HUDEP-2 (cell line): ENCODE measurements at regions not wholly inside any gene's neighbourhood (a gene's known extent, or its start where the extent isn't known, plus 50 kb on each side); places are given as distances from the start of the nearest gene placed in this dataset.

ENCODE experiments used
- DNase-seq, 76 experiments: peaks; one replicate each; lab custom pipeline; 2025; ENCODE audit not compliant: unreplicated experiment in 76 of 76; lab: John Stamatoyannopoulos, UW

DNA sequence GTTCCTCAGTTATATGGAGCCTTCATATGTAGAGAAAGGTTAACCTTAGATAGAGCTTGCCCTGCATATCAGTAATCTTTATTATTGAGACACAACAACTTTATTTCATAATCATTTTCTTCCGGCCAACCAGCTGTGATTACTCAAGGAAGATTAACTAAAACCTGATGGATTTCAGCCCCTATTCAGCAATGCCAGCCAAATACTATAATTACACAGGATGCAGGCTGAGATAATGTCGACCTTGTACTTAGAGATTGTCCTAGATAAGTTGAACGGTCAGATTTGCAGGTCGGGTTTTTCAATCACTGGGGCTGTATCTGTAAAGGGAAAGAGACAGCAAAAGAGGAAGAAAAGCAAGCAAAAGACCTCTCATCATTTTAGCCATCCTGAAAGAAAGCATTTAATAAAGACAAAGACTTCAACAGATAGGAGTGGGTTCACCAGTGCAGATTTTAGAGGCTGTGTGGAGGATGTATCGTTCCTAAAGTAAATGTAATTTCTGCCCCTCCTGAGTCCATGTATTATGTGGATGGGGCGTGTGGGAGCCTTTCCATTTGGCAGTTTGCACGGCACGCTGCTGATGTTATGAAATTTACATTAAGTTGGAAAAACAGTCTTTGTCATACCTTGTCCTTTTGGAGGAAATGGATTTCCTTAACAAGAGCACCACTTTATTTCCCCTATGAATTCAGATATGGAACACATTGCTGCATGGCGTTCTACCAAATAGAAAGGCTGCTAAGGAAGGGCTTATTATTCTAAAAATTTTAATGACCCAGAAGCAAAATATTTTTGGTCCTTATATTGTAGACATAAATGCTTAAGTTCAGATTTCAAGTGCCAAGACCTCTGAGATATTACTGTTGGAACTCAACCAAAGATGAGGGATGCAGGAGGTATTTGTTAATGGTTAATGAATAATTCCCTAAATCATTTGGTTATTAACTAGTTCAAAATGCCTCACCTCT lies 496.7 kb downstream of the SPRY1 start:
- no peak for DNase-seq

DNA sequence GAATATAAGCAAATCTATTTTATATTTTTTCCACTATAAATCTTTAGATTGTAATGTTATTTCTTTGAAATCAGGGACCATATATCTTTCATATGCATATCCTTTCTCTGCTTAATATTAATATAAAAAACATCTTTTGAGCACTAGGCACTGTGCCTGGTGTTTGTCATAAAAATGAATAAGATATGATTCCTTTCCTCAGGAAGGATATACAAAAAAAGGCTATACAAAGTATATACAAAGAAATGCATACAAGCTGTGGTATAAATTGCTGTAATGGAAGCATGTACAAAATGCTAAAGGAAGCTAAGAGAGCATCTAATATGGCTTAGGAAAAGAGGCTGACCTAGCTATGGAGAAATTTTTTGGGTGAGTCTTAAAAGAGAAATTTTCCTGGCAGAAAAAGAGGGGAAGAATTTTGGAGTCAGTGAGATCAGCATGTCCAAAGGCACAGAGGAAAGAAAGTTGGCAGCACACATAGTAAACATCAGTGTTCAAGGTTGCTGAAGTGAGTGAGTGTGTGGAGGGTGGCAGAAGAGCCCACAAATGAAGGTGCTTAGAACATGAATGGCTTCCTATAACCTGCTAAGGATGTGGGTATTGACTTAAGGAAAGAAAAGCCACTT lies 500.0 kb downstream of the SPRY1 start:
- no peak for DNase-seq

DNA sequence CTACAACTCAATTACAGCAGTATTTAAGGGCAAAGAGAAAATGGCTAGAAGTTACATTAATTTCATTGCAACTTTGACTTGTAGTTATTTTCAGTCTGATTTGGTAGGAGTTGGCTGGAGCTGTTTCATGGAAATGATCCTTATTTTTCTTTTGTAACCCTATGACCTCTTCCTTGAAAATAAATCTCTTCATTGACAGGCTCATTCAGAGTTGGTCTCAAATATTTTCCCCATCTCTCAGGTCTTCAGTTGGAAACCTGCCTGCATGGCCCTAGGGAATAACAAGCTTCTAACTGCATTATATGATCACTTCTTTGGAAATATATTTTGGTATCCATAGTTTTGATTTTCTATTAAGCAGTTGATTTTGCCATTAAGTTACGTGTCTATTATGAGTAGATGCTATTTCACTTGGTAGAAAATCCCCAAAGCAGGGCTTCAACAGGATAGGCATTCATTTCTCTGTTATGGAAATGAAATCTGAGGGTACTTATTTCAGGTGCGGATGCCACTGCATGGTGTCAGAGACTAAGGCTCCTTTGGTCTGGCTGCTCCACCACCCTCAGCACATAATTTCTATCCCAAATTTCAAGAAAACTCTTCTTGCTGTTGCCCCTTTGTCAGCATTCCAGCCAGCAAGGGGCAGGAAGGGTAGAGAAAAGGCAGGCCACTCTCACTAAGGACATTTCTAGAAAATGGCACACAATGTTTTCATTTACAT lies 502.5 kb downstream of the SPRY1 start:
- DNase-seq, result no peak

DNA sequence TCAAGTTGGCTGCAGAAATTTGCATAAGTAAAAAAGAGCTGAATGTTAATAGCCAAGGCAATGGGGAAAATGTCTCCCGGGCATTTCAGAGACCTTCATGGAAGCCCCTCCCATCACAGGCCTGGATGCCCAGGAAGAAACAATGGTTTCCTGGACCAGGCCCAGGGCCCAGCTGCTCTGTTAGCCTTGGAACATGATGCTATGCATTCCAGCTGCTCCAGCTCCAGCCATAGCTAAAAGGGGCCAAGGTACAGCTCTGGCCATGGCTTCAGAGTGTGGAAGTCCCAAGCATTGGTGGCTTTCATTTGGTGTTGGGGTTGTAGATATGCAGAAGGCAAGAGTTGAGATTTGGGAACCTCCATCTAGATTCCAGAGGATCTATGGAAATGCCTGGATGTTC lies 508.3 kb downstream of the SPRY1 start:
- no peak for DNase-seq

DNA sequence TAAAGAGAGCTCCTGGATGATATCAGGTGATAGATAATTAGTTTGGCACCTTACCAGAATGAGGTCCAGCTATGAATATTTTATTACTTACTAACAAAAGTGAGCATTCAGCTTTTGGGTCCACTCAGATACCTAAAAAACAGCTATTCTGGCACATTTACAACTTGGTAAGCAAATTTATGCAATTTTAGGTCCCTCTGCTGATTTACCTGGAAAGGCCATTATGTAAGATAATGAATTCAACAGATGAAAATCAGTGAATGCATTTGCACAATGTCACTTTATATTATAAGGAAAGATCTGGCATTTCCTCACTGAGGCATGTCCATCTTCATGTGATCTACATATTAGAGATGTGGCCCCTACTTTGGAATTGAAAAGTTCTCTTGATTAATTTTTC lies 517.0 kb downstream of the SPRY1 start:
- no peak for DNase-seq

DNA sequence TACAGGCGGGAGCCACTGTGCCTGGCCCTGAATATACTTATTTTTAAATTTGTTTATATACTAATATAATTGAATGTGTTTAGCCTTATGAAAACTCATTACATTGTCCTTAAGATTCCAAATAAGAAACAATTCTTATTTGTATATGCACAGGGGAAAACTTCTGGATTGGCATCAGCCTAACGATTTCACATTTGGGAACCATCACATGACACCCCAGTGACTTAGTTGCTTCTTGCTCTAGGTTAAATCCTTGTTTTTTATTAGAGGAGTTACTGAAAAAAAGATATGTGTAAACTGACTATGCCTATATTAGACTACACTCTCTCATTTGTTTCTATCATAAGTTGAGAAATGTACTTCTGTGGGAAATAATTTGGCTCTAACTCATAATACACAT lies 520.2 kb downstream of the SPRY1 start:
- no peak for DNase-seq

DNA sequence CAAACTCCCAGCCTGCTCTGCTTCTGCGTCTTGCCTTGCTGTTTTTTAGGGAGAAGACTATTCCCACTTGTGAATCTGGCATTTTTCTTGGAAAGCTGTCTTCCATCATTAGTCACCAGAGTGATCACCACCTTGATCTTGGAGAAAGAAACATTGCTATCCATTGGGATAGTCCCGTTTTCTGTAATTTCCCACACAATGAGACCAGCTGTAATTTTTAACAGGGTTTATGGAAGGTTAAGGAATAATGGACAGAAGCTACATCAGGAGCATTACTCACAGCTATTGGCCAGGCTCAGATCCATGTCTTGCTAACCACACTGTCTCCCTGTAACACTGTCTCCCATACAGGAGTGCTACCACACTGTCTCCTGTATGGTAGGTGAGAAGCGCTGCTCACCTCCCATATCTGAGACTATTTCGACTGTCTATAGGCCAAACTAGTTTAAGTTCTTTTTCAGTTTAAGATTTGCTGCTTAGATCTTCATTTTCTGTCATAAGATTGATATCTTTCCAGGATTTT lies 523.0 kb downstream of the SPRY1 start:
- no peak for DNase-seq

DNA sequence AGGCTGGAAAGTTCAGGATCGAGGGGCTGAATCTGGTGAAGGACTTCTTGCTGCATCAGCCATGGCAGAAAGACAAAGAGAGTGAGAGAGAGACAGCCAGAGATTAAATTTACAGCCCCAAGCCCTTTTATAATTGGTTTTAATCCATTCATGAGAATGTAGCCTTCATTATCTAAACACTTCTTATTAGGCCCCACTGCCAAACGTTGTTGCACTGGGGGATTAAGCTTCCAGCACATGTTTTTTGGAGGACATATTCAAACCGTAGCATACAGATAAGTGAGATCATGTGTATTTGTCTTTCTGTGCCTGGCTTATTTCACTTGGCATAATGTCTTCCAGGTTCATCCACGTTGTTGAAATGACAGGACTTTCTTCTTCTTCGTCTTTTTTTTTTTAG lies 524.7 kb downstream of the SPRY1 start:
- no peak for DNase-seq

DNA sequence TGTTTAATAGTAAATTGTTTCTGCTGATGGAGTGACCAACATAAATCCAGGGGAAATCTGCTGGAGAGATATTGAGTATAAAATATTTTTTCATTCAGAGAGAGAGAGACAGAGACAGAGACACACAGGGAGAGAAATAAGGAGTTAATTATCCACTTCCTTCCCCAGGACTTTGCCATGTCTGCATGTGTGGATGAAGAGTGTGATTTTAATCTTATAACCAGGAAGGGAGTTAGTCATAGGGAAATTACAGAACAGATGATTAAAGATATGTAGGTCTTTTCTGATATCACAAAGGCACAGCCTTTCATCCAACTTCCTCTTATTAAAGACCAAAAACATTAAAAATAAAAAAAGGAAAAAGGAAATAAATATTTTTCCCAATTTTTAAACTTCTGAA lies 526.3 kb downstream of the SPRY1 start:
- DNase-seq, result peak in 12 of 76 experiments; percentile 3 to 48 (median 13)

DNA sequence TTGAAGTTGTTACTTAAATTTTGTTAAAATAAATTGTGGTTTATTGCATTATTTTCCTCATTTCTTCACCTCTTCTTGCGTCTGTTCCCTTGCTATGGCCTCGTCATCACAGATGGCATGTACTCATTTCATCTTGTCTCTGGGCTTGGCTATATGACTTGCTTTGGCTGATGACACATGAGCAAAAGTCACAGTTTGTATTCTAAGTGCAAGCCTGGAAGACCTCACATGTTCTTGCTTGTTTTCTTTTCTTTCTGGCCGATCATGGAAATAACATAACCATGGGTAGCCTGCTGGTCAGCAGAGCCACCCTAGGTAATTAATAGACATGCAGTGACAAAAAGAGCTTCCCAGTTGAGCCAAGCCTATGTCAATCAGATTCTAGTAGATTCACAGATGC lies 527.9 kb downstream of the SPRY1 start:
- peak in 24 of 76 experiments; percentile 1 to 69 (median 18) for DNase-seq

DNA sequence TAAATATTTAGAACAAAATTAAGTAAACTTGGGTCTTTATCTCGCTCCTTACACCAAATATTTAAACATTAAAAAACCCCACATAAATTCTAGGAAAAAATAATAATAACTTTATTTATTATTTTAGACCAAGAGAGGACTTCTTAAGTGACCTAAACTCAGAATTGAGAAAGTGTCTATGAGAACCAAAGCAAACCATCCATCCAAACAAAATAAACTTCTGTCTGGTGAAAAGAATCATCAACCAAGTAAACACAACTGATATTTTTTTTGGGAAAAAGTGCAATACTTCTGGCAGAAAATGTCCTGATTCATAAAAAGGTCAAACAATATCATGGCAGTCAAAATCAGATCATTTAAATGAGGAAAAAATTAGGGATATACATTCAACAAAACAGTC lies 533.0 kb downstream of the SPRY1 start:
- no peak for DNase-seq

DNA sequence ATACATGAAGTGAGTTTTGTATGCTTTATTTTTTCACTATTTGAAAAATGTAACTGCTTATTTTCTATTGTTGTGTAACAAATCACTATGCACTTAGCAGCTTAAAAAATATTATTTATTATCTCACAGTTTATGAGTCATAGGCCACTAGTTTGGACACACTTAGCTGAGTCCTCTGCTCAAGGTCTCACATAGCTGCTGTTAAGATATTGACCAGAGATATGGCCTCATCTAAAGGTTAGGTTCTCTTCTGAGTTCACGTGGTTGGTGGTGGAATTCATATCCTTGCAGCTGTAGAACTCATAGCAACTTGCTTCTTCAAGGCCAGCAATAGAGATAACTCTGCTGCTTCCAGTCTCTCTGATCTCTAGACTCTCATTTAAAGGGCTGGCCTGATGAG lies 534.4 kb downstream of the SPRY1 start:
- peak in 3 of 76 experiments; percentile 7 to 10 (median 9) for DNase-seq

DNA sequence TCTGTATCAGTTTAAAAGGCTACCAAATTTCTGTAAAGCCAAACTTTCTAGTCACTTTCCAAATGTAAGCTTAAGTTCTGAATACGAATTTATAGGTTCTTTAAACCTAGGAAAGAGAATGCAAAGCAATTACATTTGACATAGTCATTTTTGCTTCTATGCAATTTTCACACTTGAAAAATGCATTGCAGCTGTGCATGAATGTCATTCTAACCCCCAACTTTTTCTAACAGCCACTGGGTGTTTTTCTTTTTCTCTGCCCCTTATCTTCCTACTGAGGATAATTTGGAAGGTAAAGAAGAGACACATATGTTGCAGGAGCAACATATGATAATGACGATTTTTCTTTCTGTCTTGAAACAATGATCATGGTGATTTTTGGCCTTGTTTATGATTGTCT lies 537.5 kb downstream of the SPRY1 start:
- DNase-seq, result no peak

DNA sequence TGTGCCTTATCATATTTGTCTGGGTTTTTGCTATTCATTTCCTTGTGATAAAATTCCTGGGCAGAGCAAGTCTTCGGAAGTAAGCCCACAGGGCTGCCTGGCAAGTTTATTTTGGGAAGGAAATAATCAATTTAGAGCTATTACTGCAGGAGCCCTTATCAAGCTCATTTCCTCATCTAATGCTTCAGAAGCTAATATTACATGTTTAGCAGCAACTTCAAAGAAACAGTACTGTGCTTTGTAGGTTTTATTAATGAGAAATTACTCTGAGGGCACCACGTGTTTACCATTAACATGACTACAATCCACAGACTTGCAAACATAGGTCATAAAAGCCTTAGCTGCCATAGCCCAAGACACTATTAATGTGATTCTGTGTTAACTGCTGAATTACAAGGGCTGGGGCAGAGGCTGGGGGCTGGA lies 540.0 kb downstream of the SPRY1 start:
- DNase-seq, result no peak

DNA sequence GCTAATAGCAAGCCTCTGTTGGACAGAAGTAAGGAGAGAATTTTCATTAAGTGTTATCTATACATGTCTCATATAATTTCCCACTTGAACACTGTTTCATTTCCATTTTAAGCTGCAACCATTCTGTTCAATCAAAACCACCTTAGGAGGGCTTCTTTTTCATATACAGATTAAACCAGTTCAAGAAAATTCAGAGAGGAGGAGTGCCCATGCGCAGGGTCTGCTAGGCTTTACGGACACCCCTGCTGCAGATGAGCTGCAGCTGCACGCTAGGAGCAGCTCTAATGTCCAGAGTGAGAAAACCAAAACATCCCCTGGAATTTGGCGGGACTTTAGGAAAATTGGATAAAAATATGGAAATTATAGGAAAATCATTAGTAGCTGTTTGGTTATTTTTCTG lies 541.0 kb downstream of the SPRY1 start:
- no peak for DNase-seq

DNA sequence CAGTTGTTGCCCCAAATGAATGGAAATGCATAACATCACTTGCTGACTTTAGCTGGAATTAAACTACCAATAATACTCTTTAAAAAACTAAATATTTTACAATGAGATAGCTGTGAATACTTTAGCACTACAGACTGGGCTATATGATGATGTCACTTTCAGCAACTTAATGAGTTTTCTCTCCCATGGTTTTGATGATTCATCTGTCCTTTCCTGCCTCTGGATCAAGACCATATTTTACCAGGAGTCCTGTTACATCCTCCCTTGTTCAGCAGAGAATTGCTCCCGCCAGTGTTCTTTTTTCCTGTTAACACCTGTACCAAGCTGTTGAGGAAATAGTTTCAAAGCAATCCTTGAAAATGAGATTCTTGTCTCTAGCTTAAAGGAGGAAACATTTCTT lies 543.0 kb downstream of the SPRY1 start:
- peak in 1 of 76 experiments; percentile 7 for DNase-seq

DNA sequence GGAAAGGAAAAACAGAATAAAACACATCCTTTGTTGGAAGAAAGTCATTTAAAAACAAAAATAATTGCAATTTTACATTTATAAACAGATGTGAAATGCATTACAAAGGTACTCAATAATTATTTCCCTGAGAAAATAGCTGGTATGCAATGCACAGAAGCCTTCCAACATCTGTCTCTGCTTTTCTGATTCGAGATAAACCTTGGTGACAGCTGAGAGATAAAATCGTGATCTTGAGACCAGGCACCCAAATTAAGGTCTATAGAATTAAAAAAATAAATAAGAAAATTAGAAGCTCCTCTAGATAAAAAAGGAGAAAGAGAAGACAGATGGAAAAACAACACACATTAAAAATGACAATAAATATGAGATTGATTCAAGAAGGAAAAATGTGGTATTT lies 544.0 kb downstream of the SPRY1 start:
- no peak for DNase-seq

DNA sequence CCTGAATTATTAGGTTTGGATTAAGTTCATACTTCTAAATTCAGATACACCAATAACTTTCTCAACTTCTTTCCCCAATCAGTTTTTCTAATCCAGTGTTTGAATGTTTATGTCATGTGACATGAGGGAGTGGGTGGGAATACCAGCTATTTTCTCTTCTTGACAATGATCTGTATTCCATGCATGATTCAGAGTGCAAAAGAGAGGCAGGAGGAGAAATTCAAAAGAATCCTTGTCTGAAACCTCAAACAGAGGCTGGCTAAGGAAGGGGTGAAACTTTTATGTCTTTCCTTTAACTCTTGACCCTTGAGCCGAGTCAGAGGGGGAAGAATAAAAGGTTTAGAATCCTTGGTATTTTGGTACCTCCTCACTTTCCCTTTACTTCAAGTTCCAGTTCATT lies 544.7 kb downstream of the SPRY1 start:
- no peak for DNase-seq

DNA sequence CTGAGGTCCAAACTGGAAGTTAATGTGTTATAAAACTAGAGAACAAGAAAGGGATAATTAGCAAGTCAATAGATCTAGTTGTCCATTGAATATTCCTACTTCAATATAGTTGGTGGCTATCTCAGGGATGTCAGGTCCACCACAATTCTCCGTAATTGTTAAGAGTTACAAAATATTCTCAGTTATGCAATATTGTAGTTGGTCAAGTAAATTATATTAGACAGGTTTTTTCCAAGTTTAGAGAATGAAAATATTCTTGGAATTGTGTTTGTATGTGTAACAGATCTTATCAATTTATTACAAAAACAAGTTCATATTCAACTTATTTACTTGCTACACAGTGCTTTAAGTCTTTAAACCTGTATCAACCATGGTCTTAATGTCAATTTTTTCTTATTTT lies 547.4 kb downstream of the SPRY1 start:
- DNase-seq, result no peak

DNA sequence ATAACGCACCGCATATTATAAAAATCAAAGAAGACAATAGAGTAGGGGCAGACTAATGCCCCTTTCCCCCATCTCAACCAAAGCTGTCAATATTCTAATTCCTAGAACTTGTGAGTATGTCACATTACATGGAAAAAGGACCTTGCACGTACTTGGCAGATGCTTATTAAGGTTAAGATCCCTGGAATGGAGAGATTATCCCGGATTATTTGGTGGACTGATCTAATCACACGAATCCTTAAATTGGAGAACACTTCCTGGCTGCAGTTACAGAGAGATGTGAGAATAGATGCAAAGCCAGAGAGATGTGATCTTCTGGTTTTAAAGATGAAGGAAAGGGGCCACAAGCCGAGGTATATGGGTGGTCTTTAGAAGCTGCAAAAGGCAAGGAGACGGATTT lies 548.7 kb downstream of the SPRY1 start:
- DNase-seq, result no peak

DNA sequence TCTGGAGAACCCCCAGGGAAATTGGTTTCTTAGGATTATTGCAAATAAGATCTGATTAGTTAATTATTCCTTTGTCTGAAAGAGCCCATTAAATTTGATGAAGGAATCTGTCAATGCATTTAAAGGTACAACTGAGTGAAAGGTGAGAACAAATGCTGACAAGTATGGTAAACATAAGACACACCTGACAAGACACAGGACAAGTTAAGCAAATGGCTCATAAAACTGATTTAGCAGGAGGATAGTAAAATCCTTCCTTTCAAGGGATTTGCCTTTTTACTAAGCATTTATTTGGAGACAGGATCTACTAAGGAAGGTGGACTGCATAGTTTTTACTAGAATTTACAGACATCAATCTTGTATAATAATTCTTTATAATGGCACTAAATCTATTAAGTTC lies 553.9 kb downstream of the SPRY1 start:
- DNase-seq, result no peak
